Activated CD8-positive, alpha-beta T cell treated with anti-CD3 and anti-CD28 coated beads, Interleukin-2, amount 10 ng/mL, durations not matched to agents 7 days and 5 days (primary cell): ENCODE measurements at regions not wholly inside any gene's neighbourhood (a gene's known extent, or its start where the extent isn't known, plus 50 kb on each side); places are given as distances from the start of the nearest gene placed in this dataset.

Experiments
- ATAC-seq: fragments of 150-1000 bp; cut with Tn5 transposase; one replicate; pipeline ENCODE4 v1.10.0; 2021; ENCODE audit warnings: moderate library complexity
- CTCF ChIA-PET: fragments of 350-600 bp; sonication (Branson Sonifier 250); formaldehyde crosslinking; loops from one replicate; lab custom pipeline; 2021; ENCODE audit warnings: antibody characterized with exemption; lab: Charles Lee
- POLR2A ChIA-PET: fragments of 350-600 bp; sonication (Branson Sonifier 250); formaldehyde crosslinking; loops from one replicate; lab custom pipeline; 2021; ENCODE audit warnings: antibody characterized with exemption; lab: Charles Lee
- DNase-seq: peaks from one replicate; pipeline ENCODE4 v3.0.0-alpha.2; 2020
- H3K27ac Mint-ChIP-seq: one replicate; pipeline ENCODE4 v1.8.0; 2021; ENCODE audit warnings: mild to moderate bottlenecking, mixed read lengths
- H3K27me3 Mint-ChIP-seq: one replicate; pipeline ENCODE4 v1.8.0; 2021; ENCODE audit warnings: low read depth, mixed read lengths
- H3K36me3 Mint-ChIP-seq: one replicate; pipeline ENCODE4 v1.8.0; 2021; ENCODE audit warnings: low read depth, mixed read lengths
- H3K4me1 Mint-ChIP-seq: one replicate; pipeline ENCODE4 v1.8.0; 2021; ENCODE audit warnings: low read depth, mixed read lengths
- H3K4me3 Mint-ChIP-seq: one replicate; pipeline ENCODE4 v1.8.0; 2021; ENCODE audit warnings: mild to moderate bottlenecking, mixed read lengths
- H3K9me3 Mint-ChIP-seq: one replicate; pipeline ENCODE4 v1.8.0; 2022; ENCODE audit warnings: mixed read lengths; ENCODE audit not compliant: insufficient read depth

DNA sequence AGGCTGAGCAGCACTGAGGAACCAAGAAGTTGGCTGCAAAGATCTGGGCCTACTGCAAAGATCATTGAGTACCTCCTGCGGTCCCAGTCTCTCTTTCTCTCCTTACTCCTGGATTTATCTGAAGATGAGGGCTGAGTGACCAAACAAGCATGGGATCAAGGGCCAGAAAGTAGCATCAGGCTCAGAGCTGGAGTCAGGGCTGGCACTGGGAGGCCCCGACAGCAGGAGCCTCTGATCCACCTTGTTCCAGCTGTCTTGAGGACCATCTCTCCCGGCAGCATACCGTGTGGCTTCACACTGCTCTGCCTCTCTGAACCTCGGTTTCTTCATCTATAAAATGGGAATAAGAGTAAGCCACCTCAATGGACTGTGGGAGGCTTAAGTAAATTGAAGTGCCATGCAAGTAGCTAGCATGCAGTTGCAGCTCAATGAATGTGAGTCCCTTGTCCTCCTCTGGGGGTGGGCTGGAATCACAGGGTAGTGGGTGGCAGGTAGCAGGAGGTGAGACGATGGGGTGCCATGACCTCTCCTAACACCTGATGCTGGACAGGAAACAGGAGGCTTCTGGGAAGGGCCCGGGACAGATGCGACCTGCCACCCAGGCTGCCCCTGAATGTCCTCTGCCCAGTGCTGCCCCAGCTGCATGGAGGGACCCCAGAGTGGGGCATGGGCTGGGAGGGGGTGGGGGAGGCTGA, 52.5 kb upstream of the PRDM11 start:
- DNase-seq (no peak), ATAC-seq (no peak)
- Mint-ChIP-seq H3K36me3 (no peaks in the 10 kb centered on the region), H3K27ac (no peak overlapping the region), H3K27me3 (peaks cover 24% of the 10 kb centered on the region), H3K9me3 (no peaks in the 10 kb centered on the region), H3K4me1 (peaks cover 26% of the 10 kb centered on the region), H3K4me3 (no peak overlapping the region)
- ChIA-PET CTCF (interaction anchor here (1.6 to 3.8 kb wide), 3 partner anchors 9 to 167 kb away, joined by 4 to 28 read pairs (median 6); no protein-coding TSS in a partner anchor), POLR2A (interaction anchor here (1.2 kb wide), 1 partner anchor 32 kb away, joined by 3 read pairs; no protein-coding TSS in a partner anchor)

DNA sequence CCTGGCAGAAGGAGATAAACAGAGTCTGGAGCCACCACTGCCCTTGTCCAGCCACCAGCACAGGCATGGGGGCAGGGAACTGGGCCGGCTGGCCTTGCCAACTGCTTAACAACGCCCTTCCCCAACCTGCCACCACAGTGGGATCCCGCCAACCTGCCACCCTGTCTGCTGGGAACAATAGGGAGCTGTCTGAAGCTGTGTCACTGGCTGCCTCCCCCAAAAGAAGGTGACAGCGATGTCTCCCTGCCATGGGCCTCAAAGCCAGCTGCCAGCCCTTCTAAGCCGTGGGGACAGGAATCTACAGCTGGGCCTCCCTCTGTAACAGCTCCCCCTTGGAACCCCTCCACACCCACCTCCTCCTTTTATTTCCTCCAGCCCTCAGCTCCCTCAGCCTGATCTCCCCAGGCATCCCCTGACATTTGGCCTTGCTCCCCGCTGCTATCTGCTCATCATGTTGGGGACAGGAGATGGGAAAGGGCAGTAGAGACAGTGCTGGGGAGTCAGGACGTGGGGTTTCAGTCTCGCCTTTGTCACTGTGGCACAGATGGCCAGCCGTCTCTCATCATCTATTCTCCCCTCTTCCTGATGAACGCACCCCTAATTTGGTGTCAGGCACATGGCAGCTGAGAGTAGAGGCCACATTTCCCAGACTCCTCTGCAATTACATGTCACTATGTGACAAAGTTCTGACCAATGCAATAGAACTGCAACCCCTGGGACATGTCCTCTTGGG, 51.3 kb upstream of the PRDM11 start:
- H3K4me1 Mint-ChIP-seq: peaks cover 22% of the 10 kb centered on the region
- ChIA-PET POLR2A (no interaction called here), CTCF (interaction anchor here (0.7 to 2.5 kb wide), 6 partner anchors 8 to 276 kb away, joined by 3 to 14 read pairs (median 4); no protein-coding TSS in a partner anchor)
- no peak overlapping the region for H3K27ac Mint-ChIP-seq
- H3K9me3 Mint-ChIP-seq: no peaks in the 10 kb centered on the region
- peaks cover 26% of the 10 kb centered on the region for H3K27me3 Mint-ChIP-seq
- ATAC-seq (no peak), DNase-seq (no peak)
- no peaks in the 10 kb centered on the region for H3K36me3 Mint-ChIP-seq
- H3K4me3 Mint-ChIP-seq: no peak overlapping the region

- H3K27ac Mint-ChIP-seq: no peak overlapping the region
- H3K9me3 Mint-ChIP-seq: no peaks in the 10 kb centered on the region
- H3K27me3 Mint-ChIP-seq: peaks cover 28% of the 10 kb centered on the region
- H3K4me3 Mint-ChIP-seq: no peak overlapping the region
- no peaks in the 10 kb centered on the region for H3K36me3 Mint-ChIP-seq
- POLR2A ChIA-PET: no interaction called here
- DNase-seq: no peak
- peaks cover 20% of the 10 kb centered on the region for H3K4me1 Mint-ChIP-seq
- ATAC-seq: no peak
- CTCF ChIA-PET: interaction anchor here (0.7 to 2.5 kb wide), 5 partner anchors 7 to 276 kb away, joined by 3 to 14 read pairs (median 3); no protein-coding TSS in a partner anchor
Observed at GRCh38 chr11:45095691-45096010, 50.8 kb upstream of the PRDM11 start.

DNA sequence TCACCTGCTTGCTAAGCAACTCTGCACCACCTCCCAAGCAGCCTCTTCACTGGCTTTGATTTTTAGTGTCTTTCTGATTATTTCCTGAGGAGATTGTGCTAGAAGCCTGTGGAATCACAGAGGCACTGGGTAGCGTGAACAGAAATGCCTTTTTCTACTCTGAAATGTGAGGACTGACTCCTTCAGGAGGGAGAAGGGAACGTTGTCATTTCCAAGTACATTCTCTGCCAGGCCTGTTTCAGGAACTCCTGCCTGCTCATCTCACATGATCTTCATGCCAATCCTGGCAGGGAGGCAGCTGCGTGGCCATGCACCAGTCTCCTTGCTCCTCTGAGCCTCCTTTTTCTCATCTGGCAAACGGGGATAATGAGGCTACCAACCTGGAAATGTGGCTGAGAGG, 49.8 kb upstream of the PRDM11 start:
- ATAC-seq: no peak
- POLR2A ChIA-PET: no interaction called here

More for the DNA sequence above, 49.8 kb upstream of the PRDM11 start:
- H3K4me3 Mint-ChIP-seq: no peak overlapping the region
- CTCF ChIA-PET: interaction anchor here (1.0 to 2.5 kb wide), 4 partner anchors 9 to 243 kb away, joined by 3 to 14 read pairs (median 6); no protein-coding TSS in a partner anchor
- H3K4me1 Mint-ChIP-seq: peaks cover 17% of the 10 kb centered on the region
- H3K9me3 Mint-ChIP-seq: no peaks in the 10 kb centered on the region
- H3K36me3 Mint-ChIP-seq: no peaks in the 10 kb centered on the region
- peak; percentile 4 for DNase-seq
- H3K27me3 Mint-ChIP-seq: peaks cover 29% of the 10 kb centered on the region
- H3K27ac Mint-ChIP-seq: no peak overlapping the region
